SK-N-SH treated with all-trans-retinoic acid at 6 μM for 48 hours (cell line): ENCODE measurements at regions not wholly inside any gene's neighbourhood (a gene's known extent, or its start where the extent isn't known, plus 50 kb on each side); places are given as distances from the start of the nearest gene placed in this dataset.

Experiments
- ATAC-seq: fragments of 200-7000 bp; cut with Tn5 transposase; 3 replicates; pipeline ENCODE4 v1.9.1; 2020; ENCODE audit warnings: mild to moderate bottlenecking, moderate library complexity
- ARNTL ChIP-seq: fragments of 450-650 bp; formaldehyde crosslinking; IDR thresholded peaks from 2 replicates; pipeline ENCODE4 v1.5.0; 2020; ENCODE audit warnings: low read depth, mild to moderate bottlenecking, moderate library complexity, borderline replicate concordance
- BACH2 ChIP-seq: fragments of 250-450 bp; sonication (Bioruptor Pico); IDR thresholded peaks from 2 replicates; pipeline ENCODE4 v1.9.0; 2021; ENCODE audit warnings: mild to moderate bottlenecking, borderline replicate concordance
- CSDC2 ChIP-seq: fragments of 250-450 bp; sonication (Bioruptor Pico); IDR thresholded peaks from 2 replicates; pipeline ENCODE4 v1.5.0; 2020; ENCODE audit warnings: mild to moderate bottlenecking, moderate library complexity
- ESRRG ChIP-seq: fragments of 250-450 bp; sonication (Bioruptor Pico); IDR thresholded peaks from 2 replicates; pipeline ENCODE4 v1.6.1; 2021; ENCODE audit warnings: mild to moderate bottlenecking
- GLIS3 ChIP-seq: fragments of 250-450 bp; sonication (Bioruptor Pico); IDR thresholded peaks from 2 replicates; pipeline ENCODE4 v1.5.0; 2020; ENCODE audit warnings: mild to moderate bottlenecking, moderate library complexity
- ISL1 ChIP-seq: fragments of 250-450 bp; sonication (Bioruptor Pico); IDR thresholded peaks from 2 replicates; pipeline ENCODE4 v2.1.2; 2022; ENCODE audit warnings: mild to moderate bottlenecking, moderate library complexity
- OSR1 ChIP-seq: fragments of 250-450 bp; sonication (Bioruptor Pico); IDR thresholded peaks from 2 replicates; pipeline ENCODE4 v1.8.0; 2022; ENCODE audit warnings: moderate library complexity, mild to moderate bottlenecking, inconsistent platforms
- PPARA ChIP-seq: fragments of 250-450 bp; sonication (Bioruptor Pico); IDR thresholded peaks from 2 replicates; pipeline ENCODE4 v1.5.0; 2020; ENCODE audit warnings: mild to moderate bottlenecking, borderline replicate concordance
- RARB ChIP-seq: fragments of 250-450 bp; sonication (Bioruptor Pico); IDR thresholded peaks from 2 replicates; pipeline ENCODE4 v1.8.0; 2021; ENCODE audit warnings: mild to moderate bottlenecking, moderate library complexity
- TCF4 ChIP-seq: fragments of 250-450 bp; sonication (Bioruptor Pico); IDR thresholded peaks from 2 replicates; pipeline ENCODE4 v1.8.0; 2021; ENCODE audit warnings: mild to moderate bottlenecking, moderate library complexity, borderline replicate concordance
- TOX ChIP-seq: fragments of 250-450 bp; sonication (Bioruptor Pico); IDR thresholded peaks from 2 replicates; pipeline ENCODE4 v1.8.0; 2021; ENCODE audit warnings: mild to moderate bottlenecking, moderate library complexity, borderline replicate concordance
- ZC3H10 ChIP-seq: fragments of 250-450 bp; sonication (Bioruptor Pico); IDR thresholded peaks from 2 replicates; pipeline ENCODE4 v1.5.1; 2021; ENCODE audit warnings: mild to moderate bottlenecking, moderate library complexity
- ZFP3 ChIP-seq: fragments of 250-450 bp; sonication (Bioruptor Pico); IDR thresholded peaks from 2 replicates; pipeline ENCODE4 v1.5.0; 2020; ENCODE audit warnings: mild to moderate bottlenecking, moderate library complexity
- ZFP30 ChIP-seq: fragments of 450-650 bp; formaldehyde crosslinking; IDR thresholded peaks from 2 replicates; pipeline ENCODE4 v1.5.0; 2022; ENCODE audit warnings: mild to moderate bottlenecking, moderate library complexity
- ZNF565 ChIP-seq: fragments of 450-650 bp; formaldehyde crosslinking; conservative IDR thresholded peaks from 2 replicates; pipeline ENCODE4 v1.5.0; 2020; ENCODE audit warnings: low read depth, mild to moderate bottlenecking, moderate library complexity
- ZNF70 ChIP-seq: fragments of 450-650 bp; formaldehyde crosslinking; IDR thresholded peaks from 2 replicates; pipeline ENCODE4 v1.5.0; 2020; ENCODE audit warnings: mild to moderate bottlenecking, moderate library complexity
- ZNF8 ChIP-seq: fragments of 450-650 bp; formaldehyde crosslinking; IDR thresholded peaks from 2 replicates; pipeline ENCODE4 v1.5.0; 2020; ENCODE audit warnings: mild to moderate bottlenecking, moderate library complexity
- TF ChIP-seq, protein P1 (sequence below): fragments of 250-450 bp; sonication (Bioruptor Pico); IDR thresholded peaks from 2 replicates; pipeline ENCODE4 v1.5.0; 2020; ENCODE audit warnings: mild to moderate bottlenecking, moderate library complexity
- TF ChIP-seq, protein P2 (sequence below): fragments of 250-450 bp; sonication (Bioruptor Pico); IDR thresholded peaks from 2 replicates; pipeline ENCODE4 v1.5.1; 2020; ENCODE audit warnings: low read depth, mild to moderate bottlenecking, moderate library complexity
- TF ChIP-seq, protein P3 (sequence below): fragments of 250-450 bp; sonication (Bioruptor Pico); IDR thresholded peaks from 2 replicates; pipeline ENCODE4 v1.5.1; 2021; ENCODE audit warnings: mild to moderate bottlenecking, moderate library complexity

DNA sequence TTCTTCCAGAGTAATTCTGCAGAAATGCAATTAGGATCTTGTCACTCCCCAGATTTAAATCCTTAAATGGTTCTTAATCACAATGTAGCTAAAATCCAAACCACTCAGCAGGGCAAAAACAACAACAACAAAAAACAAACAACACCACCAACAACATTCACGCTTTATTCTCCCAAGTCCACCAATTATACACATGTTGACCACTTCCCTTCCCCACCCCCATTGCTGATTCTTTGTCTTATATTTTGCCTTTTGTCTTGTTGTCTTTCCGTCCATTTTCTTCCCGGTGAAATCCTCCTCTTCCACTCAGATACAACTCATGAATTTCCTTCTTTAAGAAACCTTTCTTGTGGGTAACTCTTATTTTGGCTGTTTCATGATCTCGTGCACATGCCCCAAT lies 902.8 kb downstream of the EPHA4 start:
- TF ChIP-seq ESRRG (no peak), ZNF565 (CRISPR knock-in tag) (no peak), TCF4 (CRISPR knock-in tag) (no peak), BACH2 (no peak), OSR1 (CRISPR knock-in tag) (no peak), ZFP30 (CRISPR knock-in tag) (no peak), PPARA (CRISPR knock-in tag) (no peak), ARNTL (CRISPR knock-in tag) (no peak), ZC3H10 (CRISPR knock-in tag) (no peak), ISL1 (no peak), RARB (no peak)
- TF ChIP-seq, protein P1, sequence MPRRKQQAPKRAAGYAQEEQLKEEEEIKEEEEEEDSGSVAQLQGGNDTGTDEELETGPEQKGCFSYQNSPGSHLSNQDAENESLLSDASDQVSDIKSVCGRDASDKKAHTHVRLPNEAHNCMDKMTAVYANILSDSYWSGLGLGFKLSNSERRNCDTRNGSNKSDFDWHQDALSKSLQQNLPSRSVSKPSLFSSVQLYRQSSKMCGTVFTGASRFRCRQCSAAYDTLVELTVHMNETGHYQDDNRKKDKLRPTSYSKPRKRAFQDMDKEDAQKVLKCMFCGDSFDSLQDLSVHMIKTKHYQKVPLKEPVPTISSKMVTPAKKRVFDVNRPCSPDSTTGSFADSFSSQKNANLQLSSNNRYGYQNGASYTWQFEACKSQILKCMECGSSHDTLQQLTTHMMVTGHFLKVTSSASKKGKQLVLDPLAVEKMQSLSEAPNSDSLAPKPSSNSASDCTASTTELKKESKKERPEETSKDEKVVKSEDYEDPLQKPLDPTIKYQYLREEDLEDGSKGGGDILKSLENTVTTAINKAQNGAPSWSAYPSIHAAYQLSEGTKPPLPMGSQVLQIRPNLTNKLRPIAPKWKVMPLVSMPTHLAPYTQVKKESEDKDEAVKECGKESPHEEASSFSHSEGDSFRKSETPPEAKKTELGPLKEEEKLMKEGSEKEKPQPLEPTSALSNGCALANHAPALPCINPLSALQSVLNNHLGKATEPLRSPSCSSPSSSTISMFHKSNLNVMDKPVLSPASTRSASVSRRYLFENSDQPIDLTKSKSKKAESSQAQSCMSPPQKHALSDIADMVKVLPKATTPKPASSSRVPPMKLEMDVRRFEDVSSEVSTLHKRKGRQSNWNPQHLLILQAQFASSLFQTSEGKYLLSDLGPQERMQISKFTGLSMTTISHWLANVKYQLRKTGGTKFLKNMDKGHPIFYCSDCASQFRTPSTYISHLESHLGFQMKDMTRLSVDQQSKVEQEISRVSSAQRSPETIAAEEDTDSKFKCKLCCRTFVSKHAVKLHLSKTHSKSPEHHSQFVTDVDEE (CRISPR knock-in tag): no peak
- TF ChIP-seq, protein P2, sequence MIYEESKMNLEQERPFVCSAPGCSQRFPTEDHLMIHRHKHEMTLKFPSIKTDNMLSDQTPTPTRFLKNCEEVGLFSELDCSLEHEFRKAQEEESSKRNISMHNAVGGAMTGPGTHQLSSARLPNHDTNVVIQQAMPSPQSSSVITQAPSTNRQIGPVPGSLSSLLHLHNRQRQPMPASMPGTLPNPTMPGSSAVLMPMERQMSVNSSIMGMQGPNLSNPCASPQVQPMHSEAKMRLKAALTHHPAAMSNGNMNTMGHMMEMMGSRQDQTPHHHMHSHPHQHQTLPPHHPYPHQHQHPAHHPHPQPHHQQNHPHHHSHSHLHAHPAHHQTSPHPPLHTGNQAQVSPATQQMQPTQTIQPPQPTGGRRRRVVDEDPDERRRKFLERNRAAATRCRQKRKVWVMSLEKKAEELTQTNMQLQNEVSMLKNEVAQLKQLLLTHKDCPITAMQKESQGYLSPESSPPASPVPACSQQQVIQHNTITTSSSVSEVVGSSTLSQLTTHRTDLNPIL (CRISPR knock-in tag): no peak
- ATAC-seq: no peak

DNA sequence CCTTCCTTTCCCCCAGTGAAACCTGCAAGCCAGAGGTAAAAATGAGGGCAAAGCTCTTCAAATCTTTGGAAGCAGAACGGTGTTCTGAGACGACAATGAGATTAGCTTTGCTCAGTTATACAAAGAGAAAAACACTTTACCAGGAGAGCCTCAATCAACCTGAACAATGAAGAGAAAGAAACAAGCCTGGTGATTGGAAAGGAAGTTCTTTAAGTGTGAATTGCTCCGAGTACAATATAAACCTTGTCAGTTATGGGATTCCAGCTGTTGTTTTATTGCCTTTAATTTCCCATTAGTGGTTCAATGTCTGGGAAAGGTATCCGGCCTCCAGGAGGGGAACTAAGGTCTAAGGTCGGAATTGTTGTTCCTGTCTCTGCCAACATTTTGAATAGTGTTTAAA lies 901.6 kb downstream of the EPHA4 start:
- TF ChIP-seq ZNF8: no peak
- no peak for ATAC-seq

DNA sequence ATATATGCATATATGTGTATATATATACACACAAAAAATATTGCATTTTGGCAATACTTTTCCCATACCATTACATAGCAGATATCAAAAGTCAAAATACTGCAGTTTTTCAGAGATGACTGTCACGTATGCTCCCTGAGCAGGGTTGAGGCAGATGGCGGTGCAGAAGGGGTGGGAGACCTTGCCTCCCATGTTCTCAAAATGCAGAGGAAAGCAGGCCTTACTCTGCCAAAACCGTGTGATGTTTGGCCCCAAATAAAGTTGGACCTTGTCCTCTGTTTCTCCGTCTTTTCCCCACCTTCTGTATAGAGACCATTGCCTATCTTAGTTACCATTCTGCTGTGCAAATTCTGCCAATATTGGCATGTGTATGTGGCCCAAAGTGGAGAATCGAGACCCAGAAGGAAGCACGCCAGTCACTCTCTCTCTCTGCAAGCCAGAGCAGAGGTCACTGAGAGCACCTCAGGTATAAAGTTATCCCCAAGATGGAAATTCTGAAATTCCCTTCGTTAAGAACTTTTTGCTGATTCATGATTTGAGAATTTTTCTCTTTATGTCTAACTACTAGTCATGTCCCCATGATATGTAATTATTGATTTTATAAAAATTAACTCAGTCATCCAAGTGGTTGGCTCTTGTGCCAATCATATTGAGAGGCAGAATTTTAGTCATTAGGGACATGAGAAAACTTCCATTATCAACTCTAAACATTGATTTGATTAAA lies 898.8 kb downstream of the EPHA4 start:
- TF ChIP-seq, protein P2 (CRISPR knock-in tag): no peak
- TF ChIP-seq ZNF565 (CRISPR knock-in tag) (no peak), TOX (CRISPR knock-in tag) (no peak), ESRRG (no peak), ZNF8 (no peak), PPARA (CRISPR knock-in tag) (no peak), RARB (no peak), CSDC2 (CRISPR knock-in tag) (no peak), TCF4 (CRISPR knock-in tag) (no peak), BACH2 (no peak), ZFP30 (CRISPR knock-in tag) (no peak), ZC3H10 (CRISPR knock-in tag) (no peak), GLIS3 (CRISPR knock-in tag) (no peak), ZNF70 (CRISPR knock-in tag) (no peak), OSR1 (CRISPR knock-in tag) (no peak), ZFP3 (CRISPR knock-in tag) (no peak)
- TF ChIP-seq, protein P3, sequence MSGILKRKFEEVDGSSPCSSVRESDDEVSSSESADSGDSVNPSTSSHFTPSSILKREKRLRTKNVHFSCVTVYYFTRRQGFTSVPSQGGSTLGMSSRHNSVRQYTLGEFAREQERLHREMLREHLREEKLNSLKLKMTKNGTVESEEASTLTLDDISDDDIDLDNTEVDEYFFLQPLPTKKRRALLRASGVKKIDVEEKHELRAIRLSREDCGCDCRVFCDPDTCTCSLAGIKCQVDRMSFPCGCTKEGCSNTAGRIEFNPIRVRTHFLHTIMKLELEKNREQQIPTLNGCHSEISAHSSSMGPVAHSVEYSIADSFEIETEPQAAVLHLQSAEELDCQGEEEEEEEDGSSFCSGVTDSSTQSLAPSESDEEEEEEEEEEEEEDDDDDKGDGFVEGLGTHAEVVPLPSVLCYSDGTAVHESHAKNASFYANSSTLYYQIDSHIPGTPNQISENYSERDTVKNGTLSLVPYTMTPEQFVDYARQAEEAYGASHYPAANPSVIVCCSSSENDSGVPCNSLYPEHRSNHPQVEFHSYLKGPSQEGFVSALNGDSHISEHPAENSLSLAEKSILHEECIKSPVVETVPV (CRISPR knock-in tag): no peak
- no peak for ATAC-seq

DNA sequence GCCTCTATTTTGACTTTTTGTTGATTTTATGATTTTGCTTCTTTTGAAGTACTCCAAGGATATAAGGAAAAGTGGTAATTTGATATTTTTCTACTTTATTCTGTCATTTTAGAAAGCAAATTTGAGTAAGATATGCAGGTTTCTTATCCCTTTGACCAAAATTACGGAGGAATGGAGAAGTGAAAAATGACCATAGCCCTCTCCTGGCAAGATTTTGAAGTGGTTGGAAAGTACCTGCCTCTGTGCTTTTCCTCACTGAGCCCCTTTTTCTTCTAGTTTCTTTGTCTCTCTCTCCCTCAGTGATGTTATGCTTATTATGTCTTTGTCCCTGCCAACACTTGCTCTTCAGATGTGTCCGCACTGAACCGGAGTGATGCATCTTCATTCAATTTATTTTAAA lies 898.1 kb downstream of the EPHA4 start:
- ATAC-seq: no peak
- TF ChIP-seq ISL1 (no peak), CSDC2 (CRISPR knock-in tag) (no peak), RARB (no peak)
- TF ChIP-seq, protein P2 (CRISPR knock-in tag): no peak
